BE2C (cell line): ENCODE measurements at regions not wholly inside any gene's neighbourhood (a gene's known extent, or its start where the extent isn't known, plus 50 kb on each side); places are given as distances from the start of the nearest gene placed in this dataset.

ENCODE experiments used
- DNase-seq: peaks from one replicate; pipeline ENCODE4 v3.0.0-alpha.2; 2020
- H3K27me3 ChIP-seq: fragments of 250-450 bp; sonication (Bioruptor Pico); 2 replicates; pipeline ENCODE4 v1.5.1; 2020; ENCODE audit warnings: mild to moderate bottlenecking
- H3K36me3 ChIP-seq: fragments of 250-450 bp; sonication (Bioruptor Pico); 2 replicates; pipeline ENCODE4 v1.5.1; 2020; ENCODE audit warnings: mild to moderate bottlenecking
- H3K4me1 ChIP-seq: fragments of 250-450 bp; sonication (Bioruptor Pico); 2 replicates; pipeline ENCODE4 v1.5.1; 2020
- H3K4me3 ChIP-seq: 2 replicates; pipeline ENCODE4 v1.5.1; 2011; ENCODE audit warnings: low read depth, low read length
- H3K9me3 ChIP-seq: fragments of 250-450 bp; sonication (Bioruptor Pico); 2 replicates; pipeline ENCODE4 v1.5.1; 2020
- TF ChIP-seq, protein P1 (sequence below): IDR thresholded peaks from 2 replicates; pipeline ENCODE4 v1.5.1; 2012; ENCODE audit warnings: mild to moderate bottlenecking, low read depth, low read length

DNA sequence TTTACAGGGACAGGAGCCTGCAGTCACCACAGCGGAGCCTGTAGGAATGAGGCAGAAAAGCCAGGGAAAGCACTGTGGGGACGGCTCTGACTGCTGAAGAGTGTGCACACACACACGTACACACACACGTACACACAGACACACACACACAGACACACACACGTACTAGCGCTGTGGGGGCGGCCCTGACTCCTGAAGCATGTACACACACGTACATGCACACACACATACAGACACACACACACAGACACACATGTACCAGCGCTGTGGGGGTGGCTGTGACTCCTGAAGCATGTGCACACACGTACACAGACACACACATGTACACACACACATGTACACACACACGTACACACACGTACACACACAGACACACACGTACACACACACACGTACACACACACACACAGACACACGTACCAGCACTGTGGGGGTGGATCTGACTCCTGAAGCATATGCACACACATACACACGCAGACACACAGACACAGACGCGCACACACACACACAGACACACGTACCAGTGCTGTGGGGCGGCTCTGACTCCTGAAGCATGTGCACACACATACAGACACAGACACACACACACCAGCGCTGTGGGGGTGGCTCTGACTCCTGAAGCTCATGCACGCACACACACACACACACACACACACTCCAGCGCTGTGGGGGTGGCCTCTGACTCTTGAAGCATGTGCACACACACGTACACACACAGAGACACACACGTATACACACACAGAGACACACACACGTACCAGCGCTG lies 127.3 kb downstream of the DLL1 start:
- Histone ChIP-seq H3K4me3 (no peak overlapping the region), H3K9me3 (no peaks in the 10 kb centered on the region; the same call in 1 of the 2 replicates), H3K27me3 (no peaks in the 10 kb centered on the region), H3K36me3 (no peaks in the 10 kb centered on the region), H3K4me1 (no peaks in the 10 kb centered on the region)
- TF ChIP-seq, protein P1, sequence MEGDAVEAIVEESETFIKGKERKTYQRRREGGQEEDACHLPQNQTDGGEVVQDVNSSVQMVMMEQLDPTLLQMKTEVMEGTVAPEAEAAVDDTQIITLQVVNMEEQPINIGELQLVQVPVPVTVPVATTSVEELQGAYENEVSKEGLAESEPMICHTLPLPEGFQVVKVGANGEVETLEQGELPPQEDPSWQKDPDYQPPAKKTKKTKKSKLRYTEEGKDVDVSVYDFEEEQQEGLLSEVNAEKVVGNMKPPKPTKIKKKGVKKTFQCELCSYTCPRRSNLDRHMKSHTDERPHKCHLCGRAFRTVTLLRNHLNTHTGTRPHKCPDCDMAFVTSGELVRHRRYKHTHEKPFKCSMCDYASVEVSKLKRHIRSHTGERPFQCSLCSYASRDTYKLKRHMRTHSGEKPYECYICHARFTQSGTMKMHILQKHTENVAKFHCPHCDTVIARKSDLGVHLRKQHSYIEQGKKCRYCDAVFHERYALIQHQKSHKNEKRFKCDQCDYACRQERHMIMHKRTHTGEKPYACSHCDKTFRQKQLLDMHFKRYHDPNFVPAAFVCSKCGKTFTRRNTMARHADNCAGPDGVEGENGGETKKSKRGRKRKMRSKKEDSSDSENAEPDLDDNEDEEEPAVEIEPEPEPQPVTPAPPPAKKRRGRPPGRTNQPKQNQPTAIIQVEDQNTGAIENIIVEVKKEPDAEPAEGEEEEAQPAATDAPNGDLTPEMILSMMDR, result no peak
- no peak for DNase-seq

DNA sequence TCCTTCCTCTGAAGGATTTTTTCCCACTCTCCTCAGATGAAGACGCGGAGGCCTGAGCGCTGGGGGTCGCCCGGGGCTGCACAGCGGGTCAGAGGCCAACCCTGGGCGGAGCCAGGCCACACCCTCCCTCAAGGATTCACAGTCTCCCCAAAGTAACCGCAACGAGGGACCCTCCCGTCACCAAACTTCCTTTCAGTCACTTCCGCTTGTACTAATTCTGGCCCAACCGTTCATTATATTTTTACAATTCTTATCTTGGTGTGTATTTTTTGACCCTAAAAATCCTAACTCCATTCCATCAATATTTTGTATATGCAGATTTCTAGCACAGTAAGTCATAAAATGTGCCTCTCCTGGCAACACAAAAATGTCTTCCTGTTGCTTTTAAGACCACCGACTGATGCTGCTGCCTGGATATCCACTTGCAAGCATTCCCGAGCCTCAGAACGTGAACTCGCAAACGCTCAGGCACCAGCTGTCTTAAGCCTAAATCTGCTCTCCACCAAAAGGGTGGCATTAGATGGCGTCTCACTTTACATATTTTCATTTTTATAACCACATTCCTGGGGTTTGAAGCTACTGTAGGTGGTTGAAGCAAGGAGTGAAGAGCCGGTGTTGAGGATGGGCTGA lies 128.0 kb downstream of the DLL1 start:
- DNase-seq, result no peak
- TF ChIP-seq, protein P1, result no peak
- no peaks in the 10 kb centered on the region for H3K4me1 ChIP-seq
- H3K36me3 ChIP-seq, result no peaks in the 10 kb centered on the region
- no peaks in the 10 kb centered on the region for H3K27me3 ChIP-seq
- no peaks in the 10 kb centered on the region; the same call in 1 of the 2 replicates for H3K9me3 ChIP-seq
- no peak overlapping the region for H3K4me3 ChIP-seq

DNA sequence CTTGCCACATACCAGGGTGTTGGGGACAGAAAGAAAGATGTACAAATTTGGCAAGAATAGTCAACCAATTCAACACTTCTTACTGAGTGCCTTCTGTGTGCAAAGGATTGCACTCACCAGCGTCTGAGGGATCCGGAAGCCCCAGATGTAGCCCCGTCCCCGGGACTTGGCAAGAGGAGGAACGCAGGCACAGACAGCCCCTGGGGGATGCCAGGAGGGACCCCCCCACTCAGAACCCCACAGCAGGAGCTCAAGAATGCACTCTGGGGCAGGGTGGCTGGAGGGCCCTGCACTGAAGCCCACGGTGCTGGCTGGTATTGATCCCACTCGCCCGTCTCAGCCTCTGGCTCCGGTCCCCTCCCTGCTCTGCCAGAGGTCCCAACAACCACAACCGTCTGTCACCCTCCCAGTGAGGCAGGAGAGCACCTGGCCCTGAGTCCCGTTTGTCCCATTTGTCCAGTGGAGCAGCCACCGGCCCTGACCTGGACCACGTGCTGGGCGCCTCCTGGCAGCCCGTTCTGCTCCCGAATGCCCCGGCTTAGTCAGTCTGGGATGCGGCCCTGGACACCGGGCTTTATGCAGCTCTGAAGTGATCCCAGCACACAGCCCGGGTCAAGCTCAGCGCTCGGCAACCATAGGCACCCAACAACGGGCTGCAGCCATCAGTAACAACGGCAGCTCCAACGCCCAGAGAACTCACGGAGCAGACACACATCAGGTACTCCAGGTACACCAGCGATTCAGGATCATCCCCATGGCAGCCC lies 128.7 kb downstream of the DLL1 start:
- no peaks in the 10 kb centered on the region for H3K27me3 ChIP-seq
- DNase-seq, result no peak
- TF ChIP-seq, protein P1, result no peak
- no peak overlapping the region for H3K4me3 ChIP-seq
- no peaks in the 10 kb centered on the region for H3K36me3 ChIP-seq
- no peaks in the 10 kb centered on the region; the same call in 1 of the 2 replicates for H3K9me3 ChIP-seq
- no peaks in the 10 kb centered on the region for H3K4me1 ChIP-seq

DNA sequence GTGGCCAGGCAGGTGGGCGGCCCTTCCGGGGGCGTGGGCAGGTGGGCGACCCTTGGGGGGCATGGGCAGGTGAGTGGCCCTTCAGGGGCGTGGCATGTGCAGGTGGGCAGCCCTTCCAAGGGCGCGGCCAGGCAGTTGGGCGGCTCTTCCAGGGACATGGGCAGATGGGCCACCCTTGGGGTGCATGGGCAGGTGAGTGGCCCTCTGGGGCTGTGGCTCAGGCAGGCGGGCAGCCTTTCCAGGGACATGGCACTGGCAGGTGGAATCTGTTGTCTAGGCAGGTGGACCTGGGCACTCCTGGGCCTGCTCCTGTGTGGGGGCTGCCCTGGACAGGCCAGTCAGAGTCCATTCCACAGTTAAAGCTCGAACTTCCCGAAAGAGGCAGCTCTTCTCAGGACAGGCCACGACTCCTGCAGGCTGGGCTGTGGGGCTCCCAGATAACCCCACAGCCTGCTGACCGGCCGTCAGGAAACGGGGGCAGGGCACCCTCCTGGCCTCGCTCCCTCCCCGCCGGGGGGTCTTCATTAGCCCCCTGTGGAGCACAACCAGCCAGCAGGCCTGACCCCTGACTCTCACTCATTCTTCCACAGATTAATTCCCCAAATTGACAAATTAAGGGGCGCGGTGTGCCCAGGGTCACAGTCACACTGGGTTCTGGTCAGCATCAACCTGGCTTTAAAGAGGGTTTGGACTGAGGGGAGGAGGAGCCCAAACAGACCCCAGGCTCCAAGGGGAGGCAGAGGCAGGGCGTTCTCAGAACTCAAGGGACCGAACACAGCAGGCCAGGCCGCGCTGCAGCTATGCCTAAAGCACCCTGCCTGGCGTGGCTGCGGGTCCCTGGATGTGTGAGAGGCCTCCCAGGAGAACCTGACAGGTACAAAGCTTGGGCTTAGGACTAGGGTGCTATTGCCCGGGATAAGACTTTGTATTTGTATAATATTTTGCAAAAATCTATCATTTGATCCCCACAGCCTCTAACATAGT lies 130.0 kb downstream of the DLL1 start:
- no peaks in the 10 kb centered on the region for H3K4me1 ChIP-seq

DNA sequence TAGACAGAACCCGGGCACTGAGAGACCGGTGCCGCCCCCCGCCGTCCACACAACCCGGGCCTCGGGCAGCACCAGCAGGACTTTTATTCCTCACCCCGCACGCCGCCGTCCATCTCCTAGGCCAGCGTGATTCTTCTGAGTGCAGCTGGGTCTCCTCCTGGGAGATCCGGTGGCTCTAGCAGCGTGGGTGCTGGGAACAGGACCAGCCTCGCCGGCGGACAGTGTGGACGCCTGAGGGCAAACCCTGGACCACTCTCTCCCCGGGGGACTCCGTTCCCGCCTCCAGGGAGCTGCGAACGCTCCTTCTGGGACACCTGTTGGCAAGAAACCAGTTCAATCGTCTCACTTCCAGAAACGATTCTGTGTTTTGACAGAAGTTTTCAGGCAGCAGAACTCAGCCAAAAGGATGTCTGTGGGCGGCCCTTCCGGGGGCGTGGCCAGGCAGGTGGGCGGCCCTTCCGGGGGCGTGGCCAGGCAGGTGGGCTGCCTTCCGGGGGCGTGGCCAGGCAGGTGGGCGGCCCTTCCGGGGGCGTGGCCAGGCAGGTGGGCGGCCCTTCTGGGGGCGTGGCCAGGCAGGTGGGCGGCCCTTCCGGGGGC lies 130.7 kb downstream of the DLL1 start:
- Histone ChIP-seq H3K9me3 (no peaks in the 10 kb centered on the region; the same call in 1 of the 2 replicates), H3K27me3 (no peaks in the 10 kb centered on the region), H3K4me1 (no peaks in the 10 kb centered on the region), H3K4me3 (peak overlapping the region; percentile 67), H3K36me3 (no peaks in the 10 kb centered on the region)
- TF ChIP-seq, protein P1, result no peak
- DNase-seq, result peak; percentile 69

More for the DNA sequence above, 130.0 kb downstream of the DLL1 start:
- no peaks in the 10 kb centered on the region; the same call in 1 of the 2 replicates for H3K9me3 ChIP-seq
- no peaks in the 10 kb centered on the region for H3K36me3 ChIP-seq
- no peaks in the 10 kb centered on the region for H3K27me3 ChIP-seq
- no peak overlapping the region for H3K4me3 ChIP-seq
- no peak for DNase-seq
- TF ChIP-seq, protein P1, result no peak
